ENCODE measurements at regions not wholly inside any gene's neighbourhood (a gene's known extent, or its start where the extent isn't known, plus 50 kb on each side); places are given as distances from the start of the nearest gene placed in this dataset.

DNA sequence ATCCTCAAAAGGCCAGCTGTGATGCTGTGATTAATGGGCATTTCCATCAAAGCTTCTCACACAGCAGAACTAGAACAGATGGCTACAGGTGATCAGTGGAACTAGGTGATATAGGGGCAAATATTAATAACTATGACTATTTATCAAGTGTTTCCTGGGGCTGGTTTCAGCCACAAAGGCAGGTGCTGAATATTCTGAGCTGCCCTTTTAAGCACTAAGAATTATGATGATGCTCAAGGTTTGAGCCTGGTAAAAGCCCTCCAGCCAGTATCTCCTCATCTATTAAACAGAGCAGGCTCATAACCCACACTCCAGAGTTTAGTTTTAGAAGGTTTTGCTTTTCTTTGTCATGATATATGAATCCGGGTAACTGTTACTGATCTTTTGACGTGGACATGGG, 129.5 kb upstream of the ACP3 start (continued):
- TF ChIP-seq JUNB (CRISPR knock-in tag; IDR thresholded peaks at IDR 0.05; ENCODE audit: borderline replicate concordance) = no peak
- no peak for TF ChIP-seq ZNF546 (CRISPR knock-in tag; conservative IDR thresholded peaks at IDR 0.05)
- no peak for TF ChIP-seq CC2D1A (CRISPR knock-in tag; IDR thresholded peaks at IDR 0.05)

DNA sequence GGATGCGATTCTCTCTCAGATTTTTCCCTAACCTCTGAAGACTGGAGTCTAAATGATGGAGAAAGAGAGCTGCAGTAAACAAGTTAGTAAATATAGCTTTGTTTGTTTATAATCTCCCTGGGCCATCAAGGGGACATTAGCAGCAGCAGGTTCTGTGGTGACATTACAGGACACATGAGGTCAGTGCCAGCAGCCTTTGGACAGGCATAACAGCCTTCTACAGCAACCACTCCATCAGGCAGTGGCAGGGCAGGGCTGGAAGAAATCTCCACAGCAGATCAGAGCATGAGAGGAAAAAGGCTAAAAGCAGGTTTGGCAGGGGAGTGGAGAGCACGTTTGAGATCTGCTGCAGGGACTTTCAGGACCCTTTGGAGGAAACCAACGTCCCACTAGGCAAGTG, 127.6 kb upstream of the ACP3 start:
- no peaks in the 10 kb centered on the region for H3K79me2 ChIP-seq (ENCODE audit: insufficient read depth, low read length)
- H3K4me2 ChIP-seq (ENCODE audit: low read depth, low read length) = no peak overlapping the region
- no peaks in the 10 kb centered on the region for H4K20me1 ChIP-seq (ENCODE audit: insufficient read depth, low read length)
- FAIRE-seq = no peak
- in situ Hi-C loops (cut with HindIII; ENCODE audit: extremely low pct_ligation_motif_present, low pct_unique_long_range_greater_than_20kb) = no loop called here
- H3K27me3 ChIP-seq (ENCODE audit: control insufficient read depth in 1 of 2, insufficient read depth in 2 of 2, low read length in 2 of 2) = no peaks in the 10 kb centered on the region
- no peaks in the 10 kb centered on the region for H3K36me3 ChIP-seq (replicated peaks in 1 of 2; ENCODE audit: control insufficient read depth in 1 of 2, insufficient read depth in 2 of 2, low read length in 2 of 2)
- intact Hi-C loops (cut with micrococcal nuclease; ENCODE audit: unreplicated experiment) = no loop called here
- no peak for ATAC-seq
- WGBS (ENCODE audit: low lambda C conversion rate) = 3% methylated on average over 3 of the region's 3 CpGs
- no peak overlapping the region for H3K27ac ChIP-seq (ENCODE audit: extremely low read length, insufficient read depth, low read length)
- no peak overlapping the region for H3K4me3 ChIP-seq (replicated peaks in 1 of 3; ENCODE audit: insufficient read depth in 1 of 3, low read depth in 2 of 3, low read length in 3 of 3)
- ChIA-PET CTCF (ENCODE audit: low intra/inter-chr PET ratio, low total read pairs) (no interaction called here), POLR2A (no interaction called here)
- H3K4me1 ChIP-seq (ENCODE audit: insufficient read depth, low read length) = no peaks in the 10 kb centered on the region
- H3K9me3 ChIP-seq (ENCODE audit: low read length) = no peaks in the 10 kb centered on the region
- no peak for DNase-seq (ENCODE audit: low spot score)
- H2AFZ ChIP-seq (ENCODE audit: low read length) = no peak overlapping the region
- no peak overlapping the region for H3K9ac ChIP-seq (ENCODE audit: insufficient read depth, low read depth, low read length)
- no TSS peak for BruUV-seq (replicated peaks)
- no peak for TF ChIP-seq BHLHE40 (IDR thresholded peaks at IDR 0.05; ENCODE audit: low read length)
- no peak for TF ChIP-seq TBX2 (CRISPR knock-in tag; IDR thresholded peaks at IDR 0.05; ENCODE audit: borderline replicate concordance)
- no peak for TF ChIP-seq ZNF776 (CRISPR knock-in tag; IDR thresholded peaks at IDR 0.05)
- no peak for TF ChIP-seq SNRNP70 (IDR thresholded peaks at IDR 0.05; ENCODE audit: low read depth, low read length)
- TF ChIP-seq THYN1 (CRISPR knock-in tag; IDR thresholded peaks at IDR 0.05; ENCODE audit: borderline replicate concordance, low read depth) = no peak
- TF ChIP-seq CHCHD3 (CRISPR knock-in tag; IDR thresholded peaks at IDR 0.05) = no peak
- TF ChIP-seq, protein P1, sequence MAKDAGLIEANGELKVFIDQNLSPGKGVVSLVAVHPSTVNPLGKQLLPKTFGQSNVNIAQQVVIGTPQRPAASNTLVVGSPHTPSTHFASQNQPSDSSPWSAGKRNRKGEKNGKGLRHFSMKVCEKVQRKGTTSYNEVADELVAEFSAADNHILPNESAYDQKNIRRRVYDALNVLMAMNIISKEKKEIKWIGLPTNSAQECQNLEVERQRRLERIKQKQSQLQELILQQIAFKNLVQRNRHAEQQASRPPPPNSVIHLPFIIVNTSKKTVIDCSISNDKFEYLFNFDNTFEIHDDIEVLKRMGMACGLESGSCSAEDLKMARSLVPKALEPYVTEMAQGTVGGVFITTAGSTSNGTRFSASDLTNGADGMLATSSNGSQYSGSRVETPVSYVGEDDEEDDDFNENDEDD (CRISPR knock-in tag; IDR thresholded peaks at IDR 0.05; ENCODE audit: borderline replicate concordance) = no peak
- TF ChIP-seq ATRX (CRISPR knock-in tag; IDR thresholded peaks at IDR 0.05; ENCODE audit: borderline replicate concordance) = no peak
- TF ChIP-seq GABPB1 (CRISPR knock-in tag; IDR thresholded peaks at IDR 0.05) = no peak
- no peak for TF ChIP-seq USF2 (IDR thresholded peaks at IDR 0.05; ENCODE audit: low read depth, low read length)
- TF ChIP-seq USF2 (CRISPR knock-in tag; IDR thresholded peaks at IDR 0.05; ENCODE audit: borderline replicate concordance) = no peak
- TF ChIP-seq GATAD2A (CRISPR knock-in tag; IDR thresholded peaks at IDR 0.05) = no peak
- no peak for TF ChIP-seq ZSCAN22 (CRISPR knock-in tag; IDR thresholded peaks at IDR 0.05)
- TF ChIP-seq MTF1 (CRISPR knock-in tag; IDR thresholded peaks at IDR 0.05) = no peak
- TF ChIP-seq HNF4A (CRISPR knock-in tag; IDR thresholded peaks at IDR 0.05) = no peak
- TF ChIP-seq FIP1L1 (IDR thresholded peaks at IDR 0.05; ENCODE audit: borderline replicate concordance, insufficient read depth, low read depth, low read length) = no peak

Data from HepG2 (cell line).